SK-N-SH treated with all-trans-retinoic acid at 6 μM for 48 hours (cell line): ENCODE measurements at regions not wholly inside any gene's neighbourhood (a gene's known extent, or its start where the extent isn't known, plus 50 kb on each side); places are given as distances from the start of the nearest gene placed in this dataset.

Source experiments
- ATAC-seq: fragments of 200-7000 bp; cut with Tn5 transposase; 3 replicates; pipeline ENCODE4 v1.9.1; 2020; ENCODE audit warnings: mild to moderate bottlenecking, moderate library complexity
- ARNTL ChIP-seq: fragments of 450-650 bp; formaldehyde crosslinking; IDR thresholded peaks from 2 replicates; pipeline ENCODE4 v1.5.0; 2020; ENCODE audit warnings: low read depth, mild to moderate bottlenecking, moderate library complexity, borderline replicate concordance
- BACH2 ChIP-seq: fragments of 250-450 bp; sonication (Bioruptor Pico); IDR thresholded peaks from 2 replicates; pipeline ENCODE4 v1.9.0; 2021; ENCODE audit warnings: mild to moderate bottlenecking, borderline replicate concordance
- CSDC2 ChIP-seq: fragments of 250-450 bp; sonication (Bioruptor Pico); IDR thresholded peaks from 2 replicates; pipeline ENCODE4 v1.5.0; 2020; ENCODE audit warnings: mild to moderate bottlenecking, moderate library complexity
- ESRRG ChIP-seq: fragments of 250-450 bp; sonication (Bioruptor Pico); IDR thresholded peaks from 2 replicates; pipeline ENCODE4 v1.6.1; 2021; ENCODE audit warnings: mild to moderate bottlenecking
- GLIS3 ChIP-seq: fragments of 250-450 bp; sonication (Bioruptor Pico); IDR thresholded peaks from 2 replicates; pipeline ENCODE4 v1.5.0; 2020; ENCODE audit warnings: mild to moderate bottlenecking, moderate library complexity
- ISL1 ChIP-seq: fragments of 250-450 bp; sonication (Bioruptor Pico); IDR thresholded peaks from 2 replicates; pipeline ENCODE4 v2.1.2; 2022; ENCODE audit warnings: mild to moderate bottlenecking, moderate library complexity
- OSR1 ChIP-seq: fragments of 250-450 bp; sonication (Bioruptor Pico); IDR thresholded peaks from 2 replicates; pipeline ENCODE4 v1.8.0; 2022; ENCODE audit warnings: moderate library complexity, mild to moderate bottlenecking, inconsistent platforms
- PPARA ChIP-seq: fragments of 250-450 bp; sonication (Bioruptor Pico); IDR thresholded peaks from 2 replicates; pipeline ENCODE4 v1.5.0; 2020; ENCODE audit warnings: mild to moderate bottlenecking, borderline replicate concordance
- RARB ChIP-seq: fragments of 250-450 bp; sonication (Bioruptor Pico); IDR thresholded peaks from 2 replicates; pipeline ENCODE4 v1.8.0; 2021; ENCODE audit warnings: mild to moderate bottlenecking, moderate library complexity
- SNAI2 ChIP-seq: fragments of 250-450 bp; sonication (Bioruptor Pico); IDR thresholded peaks from 2 replicates; pipeline ENCODE4 v1.5.0; 2020; ENCODE audit warnings: mild to moderate bottlenecking, moderate library complexity
- TCF4 ChIP-seq: fragments of 250-450 bp; sonication (Bioruptor Pico); IDR thresholded peaks from 2 replicates; pipeline ENCODE4 v1.8.0; 2021; ENCODE audit warnings: mild to moderate bottlenecking, moderate library complexity, borderline replicate concordance
- TOX ChIP-seq: fragments of 250-450 bp; sonication (Bioruptor Pico); IDR thresholded peaks from 2 replicates; pipeline ENCODE4 v1.8.0; 2021; ENCODE audit warnings: mild to moderate bottlenecking, moderate library complexity, borderline replicate concordance
- ZC3H10 ChIP-seq: fragments of 250-450 bp; sonication (Bioruptor Pico); IDR thresholded peaks from 2 replicates; pipeline ENCODE4 v1.5.1; 2021; ENCODE audit warnings: mild to moderate bottlenecking, moderate library complexity
- ZFP3 ChIP-seq: fragments of 250-450 bp; sonication (Bioruptor Pico); IDR thresholded peaks from 2 replicates; pipeline ENCODE4 v1.5.0; 2020; ENCODE audit warnings: mild to moderate bottlenecking, moderate library complexity
- ZNF70 ChIP-seq: fragments of 450-650 bp; formaldehyde crosslinking; IDR thresholded peaks from 2 replicates; pipeline ENCODE4 v1.5.0; 2020; ENCODE audit warnings: mild to moderate bottlenecking, moderate library complexity
- ZNF8 ChIP-seq: fragments of 450-650 bp; formaldehyde crosslinking; IDR thresholded peaks from 2 replicates; pipeline ENCODE4 v1.5.0; 2020; ENCODE audit warnings: mild to moderate bottlenecking, moderate library complexity
- TF ChIP-seq, protein P1 (sequence below): fragments of 250-450 bp; sonication (Bioruptor Pico); IDR thresholded peaks from 2 replicates; pipeline ENCODE4 v1.8.0; 2021; ENCODE audit warnings: low read depth, mild to moderate bottlenecking, moderate library complexity, borderline replicate concordance
- TF ChIP-seq, protein P2 (sequence below): fragments of 250-450 bp; sonication (Bioruptor Pico); IDR thresholded peaks from 2 replicates; pipeline ENCODE4 v1.5.1; 2020; ENCODE audit warnings: low read depth, mild to moderate bottlenecking, moderate library complexity
- TF ChIP-seq, protein P3 (sequence below): fragments of 250-450 bp; sonication (Bioruptor Pico); IDR thresholded peaks from 2 replicates; pipeline ENCODE4 v1.8.0; 2020; ENCODE audit warnings: mild to moderate bottlenecking, moderate library complexity, borderline replicate concordance
- TF ChIP-seq, protein P4 (sequence below): fragments of 250-450 bp; sonication (Bioruptor Pico); IDR thresholded peaks from 2 replicates; pipeline ENCODE4 v1.5.1; 2021; ENCODE audit warnings: mild to moderate bottlenecking, moderate library complexity
- TF ChIP-seq, protein P5 (sequence below): fragments of 250-450 bp; sonication (Bioruptor Pico); IDR thresholded peaks from 2 replicates; pipeline ENCODE4 v1.5.0; 2020; ENCODE audit warnings: mild to moderate bottlenecking, moderate library complexity

DNA sequence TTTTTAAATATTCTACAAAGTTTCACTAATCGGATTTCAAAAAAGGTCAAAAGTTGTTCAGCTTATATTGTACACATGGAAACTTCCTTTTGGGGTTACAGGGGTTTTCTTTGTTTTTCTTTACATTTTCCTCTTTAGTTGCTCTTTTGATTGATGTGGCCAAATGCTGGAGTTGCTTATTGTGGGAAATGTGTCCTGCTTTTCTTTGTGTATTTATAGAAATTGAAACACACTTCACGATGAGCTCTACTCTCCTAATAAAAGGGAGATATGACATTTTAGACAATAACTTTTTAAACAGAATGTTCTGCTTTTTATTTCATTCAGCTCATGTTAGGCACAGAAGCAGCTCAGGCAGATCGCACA, 50.7 kb upstream of the SPRY1 start:
- ATAC-seq = no peak
- no peak for TF ChIP-seq OSR1 (CRISPR knock-in tag)
- TF ChIP-seq RARB = no peak
- TF ChIP-seq PPARA = no peak
- TF ChIP-seq BACH2 (CRISPR knock-in tag) = no peak
- no peak for TF ChIP-seq TOX (CRISPR knock-in tag)
- TF ChIP-seq, protein P1, sequence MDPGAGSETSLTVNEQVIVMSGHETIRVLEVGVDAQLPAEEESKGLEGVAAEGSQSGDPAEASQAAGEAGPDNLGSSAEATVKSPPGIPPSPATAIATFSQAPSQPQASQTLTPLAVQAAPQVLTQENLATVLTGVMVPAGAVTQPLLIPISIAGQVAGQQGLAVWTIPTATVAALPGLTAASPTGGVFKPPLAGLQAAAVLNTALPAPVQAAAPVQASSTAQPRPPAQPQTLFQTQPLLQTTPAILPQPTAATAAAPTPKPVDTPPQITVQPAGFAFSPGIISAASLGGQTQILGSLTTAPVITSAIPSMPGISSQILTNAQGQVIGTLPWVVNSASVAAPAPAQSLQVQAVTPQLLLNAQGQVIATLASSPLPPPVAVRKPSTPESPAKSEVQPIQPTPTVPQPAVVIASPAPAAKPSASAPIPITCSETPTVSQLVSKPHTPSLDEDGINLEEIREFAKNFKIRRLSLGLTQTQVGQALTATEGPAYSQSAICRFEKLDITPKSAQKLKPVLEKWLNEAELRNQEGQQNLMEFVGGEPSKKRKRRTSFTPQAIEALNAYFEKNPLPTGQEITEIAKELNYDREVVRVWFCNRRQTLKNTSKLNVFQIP (CRISPR knock-in tag) = no peak
- no peak for TF ChIP-seq ESRRG (CRISPR knock-in tag)
- no peak for TF ChIP-seq ZNF8 (CRISPR knock-in tag)
- TF ChIP-seq CSDC2 (CRISPR knock-in tag) = no peak
- TF ChIP-seq, protein P2, sequence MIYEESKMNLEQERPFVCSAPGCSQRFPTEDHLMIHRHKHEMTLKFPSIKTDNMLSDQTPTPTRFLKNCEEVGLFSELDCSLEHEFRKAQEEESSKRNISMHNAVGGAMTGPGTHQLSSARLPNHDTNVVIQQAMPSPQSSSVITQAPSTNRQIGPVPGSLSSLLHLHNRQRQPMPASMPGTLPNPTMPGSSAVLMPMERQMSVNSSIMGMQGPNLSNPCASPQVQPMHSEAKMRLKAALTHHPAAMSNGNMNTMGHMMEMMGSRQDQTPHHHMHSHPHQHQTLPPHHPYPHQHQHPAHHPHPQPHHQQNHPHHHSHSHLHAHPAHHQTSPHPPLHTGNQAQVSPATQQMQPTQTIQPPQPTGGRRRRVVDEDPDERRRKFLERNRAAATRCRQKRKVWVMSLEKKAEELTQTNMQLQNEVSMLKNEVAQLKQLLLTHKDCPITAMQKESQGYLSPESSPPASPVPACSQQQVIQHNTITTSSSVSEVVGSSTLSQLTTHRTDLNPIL (CRISPR knock-in tag) = no peak
- TF ChIP-seq ZC3H10 (CRISPR knock-in tag) = no peak
- TF ChIP-seq ISL1 = no peak
- no peak for TF ChIP-seq TCF4 (CRISPR knock-in tag)
- TF ChIP-seq ARNTL (CRISPR knock-in tag) = no peak
- TF ChIP-seq, protein P3, sequence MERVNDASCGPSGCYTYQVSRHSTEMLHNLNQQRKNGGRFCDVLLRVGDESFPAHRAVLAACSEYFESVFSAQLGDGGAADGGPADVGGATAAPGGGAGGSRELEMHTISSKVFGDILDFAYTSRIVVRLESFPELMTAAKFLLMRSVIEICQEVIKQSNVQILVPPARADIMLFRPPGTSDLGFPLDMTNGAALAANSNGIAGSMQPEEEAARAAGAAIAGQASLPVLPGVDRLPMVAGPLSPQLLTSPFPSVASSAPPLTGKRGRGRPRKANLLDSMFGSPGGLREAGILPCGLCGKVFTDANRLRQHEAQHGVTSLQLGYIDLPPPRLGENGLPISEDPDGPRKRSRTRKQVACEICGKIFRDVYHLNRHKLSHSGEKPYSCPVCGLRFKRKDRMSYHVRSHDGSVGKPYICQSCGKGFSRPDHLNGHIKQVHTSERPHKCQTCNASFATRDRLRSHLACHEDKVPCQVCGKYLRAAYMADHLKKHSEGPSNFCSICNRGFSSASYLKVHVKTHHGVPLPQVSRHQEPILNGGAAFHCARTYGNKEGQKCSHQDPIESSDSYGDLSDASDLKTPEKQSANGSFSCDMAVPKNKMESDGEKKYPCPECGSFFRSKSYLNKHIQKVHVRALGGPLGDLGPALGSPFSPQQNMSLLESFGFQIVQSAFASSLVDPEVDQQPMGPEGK = no peak
- no peak for TF ChIP-seq ZNF70 (CRISPR knock-in tag)
- no peak for TF ChIP-seq ZFP3 (CRISPR knock-in tag)
- TF ChIP-seq GLIS3 = no peak
- no peak for TF ChIP-seq SNAI2 (CRISPR knock-in tag)
- TF ChIP-seq, all 23 proteins: peak for 0

DNA sequence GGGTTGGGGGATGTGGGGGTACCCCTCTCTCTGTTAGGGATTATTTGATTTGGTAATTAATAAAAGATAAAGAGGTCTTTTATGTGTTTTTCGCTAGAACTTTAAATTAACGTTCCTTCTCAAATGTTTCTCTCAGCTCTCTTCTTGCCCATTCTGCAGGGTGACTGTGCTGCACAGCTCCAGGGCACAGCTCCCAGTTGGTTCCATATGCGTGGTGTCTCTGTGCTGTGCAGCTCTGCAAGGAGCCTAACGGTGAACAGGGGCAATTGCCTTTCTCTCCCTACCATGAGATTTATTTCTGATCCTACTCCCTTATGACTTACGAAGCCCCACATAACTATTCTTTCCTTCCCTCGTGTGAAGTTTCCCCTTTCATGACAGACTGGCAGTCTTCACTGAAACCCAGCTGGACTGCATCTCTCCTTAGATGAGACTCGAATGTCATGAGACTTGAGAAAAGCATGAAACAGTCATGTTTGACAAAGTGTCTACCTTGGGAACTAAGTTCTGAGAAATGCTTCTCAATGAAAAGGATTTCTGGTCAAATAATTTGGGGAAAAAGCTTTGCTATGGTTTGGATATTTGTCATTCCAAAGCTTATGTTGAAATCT, 50.2 kb upstream of the SPRY1 start:
- TF ChIP-seq, protein P4, sequence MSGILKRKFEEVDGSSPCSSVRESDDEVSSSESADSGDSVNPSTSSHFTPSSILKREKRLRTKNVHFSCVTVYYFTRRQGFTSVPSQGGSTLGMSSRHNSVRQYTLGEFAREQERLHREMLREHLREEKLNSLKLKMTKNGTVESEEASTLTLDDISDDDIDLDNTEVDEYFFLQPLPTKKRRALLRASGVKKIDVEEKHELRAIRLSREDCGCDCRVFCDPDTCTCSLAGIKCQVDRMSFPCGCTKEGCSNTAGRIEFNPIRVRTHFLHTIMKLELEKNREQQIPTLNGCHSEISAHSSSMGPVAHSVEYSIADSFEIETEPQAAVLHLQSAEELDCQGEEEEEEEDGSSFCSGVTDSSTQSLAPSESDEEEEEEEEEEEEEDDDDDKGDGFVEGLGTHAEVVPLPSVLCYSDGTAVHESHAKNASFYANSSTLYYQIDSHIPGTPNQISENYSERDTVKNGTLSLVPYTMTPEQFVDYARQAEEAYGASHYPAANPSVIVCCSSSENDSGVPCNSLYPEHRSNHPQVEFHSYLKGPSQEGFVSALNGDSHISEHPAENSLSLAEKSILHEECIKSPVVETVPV (CRISPR knock-in tag) = no peak
- TF ChIP-seq ZNF70 (CRISPR knock-in tag) = no peak
- TF ChIP-seq, protein P3 = no peak
- TF ChIP-seq, protein P5, sequence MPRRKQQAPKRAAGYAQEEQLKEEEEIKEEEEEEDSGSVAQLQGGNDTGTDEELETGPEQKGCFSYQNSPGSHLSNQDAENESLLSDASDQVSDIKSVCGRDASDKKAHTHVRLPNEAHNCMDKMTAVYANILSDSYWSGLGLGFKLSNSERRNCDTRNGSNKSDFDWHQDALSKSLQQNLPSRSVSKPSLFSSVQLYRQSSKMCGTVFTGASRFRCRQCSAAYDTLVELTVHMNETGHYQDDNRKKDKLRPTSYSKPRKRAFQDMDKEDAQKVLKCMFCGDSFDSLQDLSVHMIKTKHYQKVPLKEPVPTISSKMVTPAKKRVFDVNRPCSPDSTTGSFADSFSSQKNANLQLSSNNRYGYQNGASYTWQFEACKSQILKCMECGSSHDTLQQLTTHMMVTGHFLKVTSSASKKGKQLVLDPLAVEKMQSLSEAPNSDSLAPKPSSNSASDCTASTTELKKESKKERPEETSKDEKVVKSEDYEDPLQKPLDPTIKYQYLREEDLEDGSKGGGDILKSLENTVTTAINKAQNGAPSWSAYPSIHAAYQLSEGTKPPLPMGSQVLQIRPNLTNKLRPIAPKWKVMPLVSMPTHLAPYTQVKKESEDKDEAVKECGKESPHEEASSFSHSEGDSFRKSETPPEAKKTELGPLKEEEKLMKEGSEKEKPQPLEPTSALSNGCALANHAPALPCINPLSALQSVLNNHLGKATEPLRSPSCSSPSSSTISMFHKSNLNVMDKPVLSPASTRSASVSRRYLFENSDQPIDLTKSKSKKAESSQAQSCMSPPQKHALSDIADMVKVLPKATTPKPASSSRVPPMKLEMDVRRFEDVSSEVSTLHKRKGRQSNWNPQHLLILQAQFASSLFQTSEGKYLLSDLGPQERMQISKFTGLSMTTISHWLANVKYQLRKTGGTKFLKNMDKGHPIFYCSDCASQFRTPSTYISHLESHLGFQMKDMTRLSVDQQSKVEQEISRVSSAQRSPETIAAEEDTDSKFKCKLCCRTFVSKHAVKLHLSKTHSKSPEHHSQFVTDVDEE (CRISPR knock-in tag) = no peak
- no peak for TF ChIP-seq TOX (CRISPR knock-in tag)
- no peak for TF ChIP-seq ZNF8 (CRISPR knock-in tag)
- TF ChIP-seq ESRRG (CRISPR knock-in tag) = no peak
- no peak for TF ChIP-seq ZC3H10 (CRISPR knock-in tag)
- no peak for TF ChIP-seq BACH2 (CRISPR knock-in tag)
- no peak for TF ChIP-seq OSR1 (CRISPR knock-in tag)
- TF ChIP-seq, protein P1 (CRISPR knock-in tag) = no peak
- TF ChIP-seq ZFP3 (CRISPR knock-in tag) = no peak
- TF ChIP-seq RARB = no peak
- TF ChIP-seq, all 23 proteins: peak for 0
- ATAC-seq = no peak
